ENCODE measurements at regions not wholly inside any gene's neighbourhood (a gene's known extent, or its start where the extent isn't known, plus 50 kb on each side); places are given as distances from the start of the nearest gene placed in this dataset.

DNA sequence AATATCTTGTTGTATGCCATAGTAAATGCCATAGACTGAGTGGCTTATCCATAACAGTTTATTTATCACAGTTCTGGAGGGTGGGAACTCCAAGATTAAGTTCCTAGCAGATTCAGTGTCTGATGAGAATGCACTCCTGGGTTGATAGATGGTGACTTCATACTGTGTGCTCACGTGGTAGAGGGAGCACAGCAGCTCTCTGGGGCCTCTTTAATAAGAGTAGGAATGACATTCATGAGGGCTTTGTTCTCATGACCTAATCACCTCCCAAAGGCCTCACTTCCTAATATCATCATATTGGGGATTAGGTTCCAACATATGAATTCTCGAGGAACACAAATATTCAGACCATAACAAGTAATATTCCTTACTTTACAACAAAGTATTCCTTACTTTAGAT, 98.1 kb upstream of the SH3BP4 start:
- no peaks in the 10 kb centered on the region; the same call in 1 of the 2 replicates for H3K4me1 ChIP-seq (ENCODE audit: insufficient read depth, low read length)
- TF ChIP-seq, protein P1, sequence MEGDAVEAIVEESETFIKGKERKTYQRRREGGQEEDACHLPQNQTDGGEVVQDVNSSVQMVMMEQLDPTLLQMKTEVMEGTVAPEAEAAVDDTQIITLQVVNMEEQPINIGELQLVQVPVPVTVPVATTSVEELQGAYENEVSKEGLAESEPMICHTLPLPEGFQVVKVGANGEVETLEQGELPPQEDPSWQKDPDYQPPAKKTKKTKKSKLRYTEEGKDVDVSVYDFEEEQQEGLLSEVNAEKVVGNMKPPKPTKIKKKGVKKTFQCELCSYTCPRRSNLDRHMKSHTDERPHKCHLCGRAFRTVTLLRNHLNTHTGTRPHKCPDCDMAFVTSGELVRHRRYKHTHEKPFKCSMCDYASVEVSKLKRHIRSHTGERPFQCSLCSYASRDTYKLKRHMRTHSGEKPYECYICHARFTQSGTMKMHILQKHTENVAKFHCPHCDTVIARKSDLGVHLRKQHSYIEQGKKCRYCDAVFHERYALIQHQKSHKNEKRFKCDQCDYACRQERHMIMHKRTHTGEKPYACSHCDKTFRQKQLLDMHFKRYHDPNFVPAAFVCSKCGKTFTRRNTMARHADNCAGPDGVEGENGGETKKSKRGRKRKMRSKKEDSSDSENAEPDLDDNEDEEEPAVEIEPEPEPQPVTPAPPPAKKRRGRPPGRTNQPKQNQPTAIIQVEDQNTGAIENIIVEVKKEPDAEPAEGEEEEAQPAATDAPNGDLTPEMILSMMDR (conservative IDR thresholded peaks at IDR 0.05) = no peak
- DNase-seq = no peak
- peaks cover 3 to 8% of the 10 kb centered on the region in 2 experiments; a peak in 2 of 5 replicates for H3K9me3 Mint-ChIP-seq
- H3K14ac ChIP-seq (ENCODE audit: insufficient read depth, low read length) = no peak overlapping the region
- no peak overlapping the region for H2BK120ac ChIP-seq (ENCODE audit: low read depth, low read length, poor library complexity, severe bottlenecking)
- no peaks in the 10 kb centered on the region for H3K9me3 ChIP-seq (ENCODE audit: control insufficient read depth, low read depth, low read length)
- no peak overlapping the region for H3T11ph ChIP-seq (ENCODE audit: low read length)
- no peak overlapping the region for H4K91ac ChIP-seq (ENCODE audit: insufficient read length, low read depth, low read length)
- WGBS (ENCODE audit: extremely low coverage, insufficient read length, low lambda C conversion rate) = no CpG with 5 or more reads among the region's 2 CpGs
- no peak overlapping the region for H3K27ac Mint-ChIP-seq
- H2AFZ ChIP-seq (ENCODE audit: low read length) = no peak overlapping the region
- no peak overlapping the region for H3K4me3 Mint-ChIP-seq
- H2BK20ac ChIP-seq (ENCODE audit: low read depth, low read length, poor library complexity, severe bottlenecking) = no peak overlapping the region
- no peak overlapping the region for H3K23ac ChIP-seq (ENCODE audit: insufficient read length, low read depth, low read length)
- no peak overlapping the region for H2AK5ac ChIP-seq (ENCODE audit: insufficient read length, low read length)
- no peaks in the 10 kb centered on the region for H3K79me1 ChIP-seq (ENCODE audit: insufficient read depth, low read depth, low read length, poor library complexity, severe bottlenecking)
- H3K9ac ChIP-seq (ENCODE audit: extremely low read depth, insufficient read length, low read length) = no peak overlapping the region
- H3K4ac ChIP-seq (ENCODE audit: low read depth, low read length) = no peak overlapping the region
- H4K5ac ChIP-seq (ENCODE audit: insufficient read length, low read depth, low read length) = no peak overlapping the region
- H3K23me2 ChIP-seq (ENCODE audit: insufficient read length, low read depth, low read length, poor library complexity, severe bottlenecking) = no peaks in the 10 kb centered on the region
- H4K20me1 ChIP-seq (ENCODE audit: control insufficient read depth, insufficient read depth, insufficient read length) = no peaks in the 10 kb centered on the region
- no peak overlapping the region for H3K27ac ChIP-seq (ENCODE audit: insufficient read length, low read depth, low read length)
- no peaks in the 10 kb centered on the region; the same call in 1 of the 2 replicates for H3K27me3 Mint-ChIP-seq (ENCODE audit: low read depth)
- no peak overlapping the region for H3K56ac ChIP-seq (ENCODE audit: insufficient read length, low read depth, low read length)
- no peaks in the 10 kb centered on the region; the same call in 1 of the 2 replicates for H3K27me3 ChIP-seq (ENCODE audit: insufficient read depth, low read length)
- no peak overlapping the region for H2BK5ac ChIP-seq (ENCODE audit: insufficient read length, low read length)
- no peaks in the 10 kb centered on the region for H3K79me2 ChIP-seq (ENCODE audit: insufficient read depth, low read length)
- H4K8ac ChIP-seq (replicated peaks; ENCODE audit: insufficient read length, low read depth, low read length) = no peak overlapping the region
- no peak overlapping the region for H3K4me2 ChIP-seq (ENCODE audit: insufficient read depth, insufficient read length, low read length)
- H3K4me1 Mint-ChIP-seq = peaks cover 11 to 15% of the 10 kb centered on the region in 2 experiments
- no peak overlapping the region for H2BK15ac ChIP-seq (ENCODE audit: low read depth, low read length)
- H2BK12ac ChIP-seq (ENCODE audit: insufficient read length, low read depth, low read length) = no peak overlapping the region
- no peak overlapping the region for H3K18ac ChIP-seq (ENCODE audit: insufficient read length, low read depth, low read length)
- peaks cover 0 to 12% (median 12%) of the 10 kb centered on the region in 3 experiments; a peak in 6 of 7 replicates for H3K36me3 Mint-ChIP-seq (ENCODE audit: insufficient read depth in 1 of 3, low read depth in 3 of 3)
